Hepatocyte (in vitro differentiated cells): ENCODE measurements at regions not wholly inside any gene's neighbourhood (a gene's known extent, or its start where the extent isn't known, plus 50 kb on each side); places are given as distances from the start of the nearest gene placed in this dataset.

Experiments
- CTCF ChIP-seq: fragments of 200-600 bp; sonication (generic); IDR thresholded peaks from 2 replicates; pipeline ENCODE4 v1.5.1; 2016; ENCODE audit warnings: antibody characterized with exemption, mild to moderate bottlenecking; ENCODE audit not compliant: poor library complexity
- EZH2phosphoT487 ChIP-seq: fragments of 200-600 bp; sonication (generic); IDR thresholded peaks from one replicate; pipeline ENCODE4 v1.6.1; 2018; ENCODE audit warnings: antibody characterized with exemption, mild to moderate bottlenecking, low read depth, moderate library complexity; ENCODE audit not compliant: unreplicated experiment, severe bottlenecking

- TF ChIP-seq CTCF (no peak), EZH2phosphoT487 (no peak)
These were observed 121.0 kb upstream of the CDIN1 start for GRCh38 chr15:36458411-36458810.
